K562 (cell line): ENCODE measurements at regions not wholly inside any gene's neighbourhood (a gene's known extent, or its start where the extent isn't known, plus 50 kb on each side); places are given as distances from the start of the nearest gene placed in this dataset.

ENCODE experiments used
- ATAC-seq: fragments of 200-7000 bp; cut with Tn5 transposase; 3 replicates; pipeline ENCODE4 v1.9.1; 2020; ENCODE audit warnings: moderate library complexity
- BruUV-seq: library from RNA; stranded (reverse); fragments of 400-500 nt; replicated peaks from 2 replicates; lab custom pipeline; 2021; lab: Mats Ljungman, UMichigan
- CTCF ChIA-PET: fragments of 300-600 bp; formaldehyde crosslinking; extraction: SDS; loops from one replicate; lab custom pipeline; 2021; ENCODE audit warnings: low intra/inter-chr PET ratio; lab: Yijun Ruan, JAX
- POLR2A ChIA-PET: fragments of 300-600, 350-650 bp; sonication (Branson Sonifier 250); formaldehyde crosslinking; extraction: SDS; loops from one replicate; lab custom pipeline; 2021; ENCODE audit warnings: antibody characterized with exemption, inconsistent platforms; lab: Yijun Ruan, JAX
- DNase-seq, 4 experiments: peaks; one replicate each; pipeline versions ENCODE4 v3.0.0 to v3.0.0-alpha.2; 2011 to 2018; ENCODE audit warnings: low spot score in 3 of 4, mixed read lengths in 3 of 4; ENCODE audit errors: extremely low read depth in 1 of 4
- FAIRE-seq: peaks from 2 replicates; lab custom pipeline; 2011; peaks lifted over from hg19 to GRCh38; lab: Jason Lieb, UNC
- H2AFZ ChIP-seq: 2 replicates; pipeline ENCODE4 v1.6.0; 2011; ENCODE audit warnings: low read depth, low read length, control low read depth, inconsistent platforms
- H3K27ac ChIP-seq: fragments of 200-600 bp; 3 replicates; pipeline ENCODE4 v1.8.0; 2011; ENCODE audit warnings: low read depth, mild to moderate bottlenecking, control low read depth, inconsistent platforms, low read length, moderate library complexity, mixed read lengths; ENCODE audit errors: extremely low read depth
- H3K27me3 ChIP-seq, 2 experiments: fragments of 300-600 bp in 1 of 2; 2 replicates in 1 of 2; 3 replicates in 1 of 2; pipeline versions ENCODE4 v1.6.0 to v1.8.0; 2011; ENCODE audit warnings: inconsistent platforms in 2 of 2, low read length in 2 of 2, mild to moderate bottlenecking in 1 of 2, mixed read lengths in 1 of 2, moderate library complexity in 1 of 2; ENCODE audit not compliant: control insufficient read depth in 2 of 2, insufficient read depth in 2 of 2
- H3K36me3 ChIP-seq: fragments of 300-600 bp; 3 replicates; pipeline ENCODE4 v1.8.0; 2011; ENCODE audit warnings: mild to moderate bottlenecking, low read length, inconsistent platforms; ENCODE audit not compliant: control insufficient read depth, insufficient read depth
- H3K4me1 ChIP-seq, 2 experiments: fragments of 200-600 bp in 1 of 2; replicated peaks in 1 of 2; 2 replicates in 1 of 2; 3 replicates in 1 of 2; pipeline versions ENCODE4 v1.5.1 to v1.8.0; 2011; ENCODE audit warnings: inconsistent platforms in 2 of 2, low read length in 2 of 2, mild to moderate bottlenecking in 1 of 2, mixed read lengths in 1 of 2, moderate library complexity in 1 of 2; ENCODE audit not compliant: control insufficient read depth in 2 of 2, insufficient read depth in 2 of 2
- H3K4me2 ChIP-seq: 2 replicates; pipeline ENCODE4 v1.6.1; 2011; ENCODE audit warnings: low read length, control low read depth, inconsistent platforms, mixed read lengths; ENCODE audit not compliant: insufficient read depth
- H3K4me3 ChIP-seq: fragments of 200-600 bp; sonication (generic), shearing (Covaris generic); 2 replicates; pipeline ENCODE4 v1.5.1; 2016; ENCODE audit warnings: control low read depth, inconsistent platforms
- H3K79me2 ChIP-seq: fragments of 200-600 bp; 3 replicates; pipeline ENCODE4 v1.8.0; 2011; ENCODE audit warnings: low read length, inconsistent platforms; ENCODE audit not compliant: control insufficient read depth, insufficient read depth
- H3K9ac ChIP-seq, 2 experiments: 2 replicates each; pipeline versions ENCODE4 v1.6.0 to v1.6.1; 2011; ENCODE audit warnings: low read depth in 2 of 2, low read length in 2 of 2, control low read depth in 1 of 2, inconsistent platforms in 1 of 2, mild to moderate bottlenecking in 1 of 2, mixed read lengths in 1 of 2; ENCODE audit not compliant: insufficient read depth in 1 of 2
- H3K9me1 ChIP-seq: one replicate; pipeline ENCODE4 v1.6.0; 2011; ENCODE audit warnings: inconsistent platforms, mild to moderate bottlenecking, low read length, moderate library complexity; ENCODE audit not compliant: control insufficient read depth, insufficient read depth
- H3K9me3 ChIP-seq: replicated peaks from 2 replicates; pipeline ENCODE4 v1.5.1; 2011; ENCODE audit warnings: low read depth, low read length, inconsistent platforms; ENCODE audit not compliant: control insufficient read depth, insufficient read depth
- H4K20me1 ChIP-seq: replicated peaks from 2 replicates; pipeline ENCODE4 v1.6.1; 2011; ENCODE audit warnings: low read length, inconsistent platforms, mixed read lengths; ENCODE audit not compliant: control insufficient read depth, insufficient read depth
- CXXC5 ChIP-seq: fragments of 250-450 bp; sonication (Bioruptor Pico); IDR thresholded peaks from 2 replicates; pipeline ENCODE4 v1.8.0; 2022; ENCODE audit warnings: inconsistent platforms, mild to moderate bottlenecking, moderate library complexity
- DDX20 ChIP-seq: fragments of 450-650 bp; IDR thresholded peaks from 2 replicates; pipeline ENCODE4 v1.6.1; 2016; ENCODE audit warnings: missing genetic modification characterization, low read depth, mild to moderate bottlenecking, missing compliant biosample characterization, moderate library complexity
- E2F6 ChIP-seq, 2 experiments: IDR thresholded peaks; 2 replicates each; pipeline ENCODE4 v1.6.1; 2011; ENCODE audit warnings: borderline replicate concordance in 1 of 2, control low read depth in 1 of 2, low read depth in 1 of 2, low read length in 1 of 2, mild to moderate bottlenecking in 1 of 2, mixed read lengths in 1 of 2, moderate library complexity in 1 of 2; ENCODE audit not compliant: insufficient read depth in 1 of 2, insufficient read length in 1 of 2, poor library complexity in 1 of 2, severe bottlenecking in 1 of 2; ENCODE audit errors: extremely low read depth in 1 of 2
- KDM4B ChIP-seq, 2 experiments: fragments of 450-650 bp in 1 of 2; sonication (generic) in 1 of 2; IDR thresholded peaks; 2 replicates each; pipeline ENCODE4 v1.6.1; 2016 to 2017; ENCODE audit warnings: borderline replicate concordance in 2 of 2, antibody characterized with exemption in 1 of 2, low read depth in 1 of 2, mild to moderate bottlenecking in 1 of 2
- NFIC ChIP-seq: fragments of 450-650 bp; IDR thresholded peaks from 2 replicates; pipeline ENCODE4 v1.6.1; 2017; ENCODE audit warnings: mild to moderate bottlenecking, inconsistent platforms
- RBBP5 ChIP-seq: fragments of 200-600 bp; sonication (generic); IDR thresholded peaks from 2 replicates; pipeline ENCODE4 v1.6.1; 2012; ENCODE audit warnings: borderline replicate concordance, mild to moderate bottlenecking, low read length, control low read depth, inconsistent platforms; ENCODE audit not compliant: insufficient read depth, poor library complexity, severe bottlenecking
- TCF15 ChIP-seq: fragments of 250-450 bp; sonication (Bioruptor Pico); IDR thresholded peaks from 2 replicates; pipeline ENCODE4 v1.8.0; 2022; ENCODE audit warnings: moderate library complexity, mild to moderate bottlenecking, inconsistent platforms
- ZNF347 ChIP-seq: fragments of 450-650 bp; formaldehyde crosslinking; IDR thresholded peaks from 2 replicates; pipeline ENCODE4 v1.4.0; 2020; ENCODE audit warnings: low read depth, mild to moderate bottlenecking, moderate library complexity
- WGBS: fragments of 100-300 bp; shearing (Covaris generic); methylation state at CpG from one replicate; pipeline ENCODE4 v1.1.6; 2016; ENCODE audit warnings: low coverage, mixed read lengths; ENCODE audit not compliant: insufficient coverage; ENCODE audit errors: missing lambda C conversion rate; 5-methylcytosine and 5-hydroxymethylcytosine counted together
- in situ Hi-C: fragments of 300-500 bp; cut with MboI; formaldehyde crosslinking; loops from 4 replicates; pipeline ENCODE4 v1.15.0; 2018; ENCODE audit warnings: inconsistent platforms, mixed read lengths
- intact Hi-C: fragments of 100-400 bp; cut with micrococcal nuclease; formaldehyde crosslinking; loops from 2 replicates; pipeline ENCODE4 v1.14.2; 2022
- TF ChIP-seq, protein P1 (sequence below): sonication (generic); formaldehyde crosslinking; IDR thresholded peaks from 2 replicates; pipeline ENCODE4 v1.8.0; 2023; ENCODE audit warnings: missing genetic modification reagents, mild to moderate bottlenecking, borderline replicate concordance
- TF ChIP-seq, protein P2 (sequence below): fragments of 450-650 bp; IDR thresholded peaks from 2 replicates; pipeline ENCODE4 v1.6.1; 2018; ENCODE audit warnings: mild to moderate bottlenecking, low read depth; ENCODE audit not compliant: partially characterized antibody

- Histone ChIP-seq H4K20me1 (no peaks in the 10 kb centered on the region), H3K27ac (no peak overlapping the region), H3K36me3 (no peaks in the 10 kb centered on the region; the same call in 2 of the 3 replicates), H3K9me3 (no peaks in the 10 kb centered on the region; the same call in 1 of the 2 replicates), H3K9me1 (no peaks in the 10 kb centered on the region), H3K9ac (no peak overlapping the region), H2AFZ (no peak overlapping the region), H3K79me2 (no peaks in the 10 kb centered on the region), H3K4me3 (no peak overlapping the region), H3K27me3 (no peaks in the 10 kb centered on the region), H3K4me1 (peaks cover 2 to 11% of the 10 kb centered on the region in 2 experiments; a peak in 4 of 5 replicates), H3K4me2 (no peak overlapping the region)
- POLR2A ChIA-PET, result interaction anchor here (1.6 kb wide), 1 partner anchor 10 kb away, joined by 7 read pairs; no protein-coding TSS in a partner anchor
- FAIRE-seq (no peak), DNase-seq (no peak), ATAC-seq (no peak)
- no TSS peak for BruUV-seq
- TF ChIP-seq, protein P1, sequence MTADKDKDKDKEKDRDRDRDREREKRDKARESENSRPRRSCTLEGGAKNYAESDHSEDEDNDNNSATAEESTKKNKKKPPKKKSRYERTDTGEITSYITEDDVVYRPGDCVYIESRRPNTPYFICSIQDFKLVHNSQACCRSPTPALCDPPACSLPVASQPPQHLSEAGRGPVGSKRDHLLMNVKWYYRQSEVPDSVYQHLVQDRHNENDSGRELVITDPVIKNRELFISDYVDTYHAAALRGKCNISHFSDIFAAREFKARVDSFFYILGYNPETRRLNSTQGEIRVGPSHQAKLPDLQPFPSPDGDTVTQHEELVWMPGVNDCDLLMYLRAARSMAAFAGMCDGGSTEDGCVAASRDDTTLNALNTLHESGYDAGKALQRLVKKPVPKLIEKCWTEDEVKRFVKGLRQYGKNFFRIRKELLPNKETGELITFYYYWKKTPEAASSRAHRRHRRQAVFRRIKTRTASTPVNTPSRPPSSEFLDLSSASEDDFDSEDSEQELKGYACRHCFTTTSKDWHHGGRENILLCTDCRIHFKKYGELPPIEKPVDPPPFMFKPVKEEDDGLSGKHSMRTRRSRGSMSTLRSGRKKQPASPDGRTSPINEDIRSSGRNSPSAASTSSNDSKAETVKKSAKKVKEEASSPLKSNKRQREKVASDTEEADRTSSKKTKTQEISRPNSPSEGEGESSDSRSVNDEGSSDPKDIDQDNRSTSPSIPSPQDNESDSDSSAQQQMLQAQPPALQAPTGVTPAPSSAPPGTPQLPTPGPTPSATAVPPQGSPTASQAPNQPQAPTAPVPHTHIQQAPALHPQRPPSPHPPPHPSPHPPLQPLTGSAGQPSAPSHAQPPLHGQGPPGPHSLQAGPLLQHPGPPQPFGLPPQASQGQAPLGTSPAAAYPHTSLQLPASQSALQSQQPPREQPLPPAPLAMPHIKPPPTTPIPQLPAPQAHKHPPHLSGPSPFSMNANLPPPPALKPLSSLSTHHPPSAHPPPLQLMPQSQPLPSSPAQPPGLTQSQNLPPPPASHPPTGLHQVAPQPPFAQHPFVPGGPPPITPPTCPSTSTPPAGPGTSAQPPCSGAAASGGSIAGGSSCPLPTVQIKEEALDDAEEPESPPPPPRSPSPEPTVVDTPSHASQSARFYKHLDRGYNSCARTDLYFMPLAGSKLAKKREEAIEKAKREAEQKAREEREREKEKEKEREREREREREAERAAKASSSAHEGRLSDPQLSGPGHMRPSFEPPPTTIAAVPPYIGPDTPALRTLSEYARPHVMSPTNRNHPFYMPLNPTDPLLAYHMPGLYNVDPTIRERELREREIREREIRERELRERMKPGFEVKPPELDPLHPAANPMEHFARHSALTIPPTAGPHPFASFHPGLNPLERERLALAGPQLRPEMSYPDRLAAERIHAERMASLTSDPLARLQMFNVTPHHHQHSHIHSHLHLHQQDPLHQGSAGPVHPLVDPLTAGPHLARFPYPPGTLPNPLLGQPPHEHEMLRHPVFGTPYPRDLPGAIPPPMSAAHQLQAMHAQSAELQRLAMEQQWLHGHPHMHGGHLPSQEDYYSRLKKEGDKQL (CRISPR knock-in tag), result no peak
- no peak for TF ChIP-seq CXXC5
- TF ChIP-seq ZNF347, result no peak
- no peak for TF ChIP-seq NFIC
- TF ChIP-seq DDX20, result no peak
- no peak for TF ChIP-seq TCF15 (CRISPR knock-in tag)
- no peak for TF ChIP-seq KDM4B (IDR thresholded peaks at IDR 0.05; ENCODE audit: borderline replicate concordance in 2 of 2, low read depth in 1 of 2)
- TF ChIP-seq, protein P2, sequence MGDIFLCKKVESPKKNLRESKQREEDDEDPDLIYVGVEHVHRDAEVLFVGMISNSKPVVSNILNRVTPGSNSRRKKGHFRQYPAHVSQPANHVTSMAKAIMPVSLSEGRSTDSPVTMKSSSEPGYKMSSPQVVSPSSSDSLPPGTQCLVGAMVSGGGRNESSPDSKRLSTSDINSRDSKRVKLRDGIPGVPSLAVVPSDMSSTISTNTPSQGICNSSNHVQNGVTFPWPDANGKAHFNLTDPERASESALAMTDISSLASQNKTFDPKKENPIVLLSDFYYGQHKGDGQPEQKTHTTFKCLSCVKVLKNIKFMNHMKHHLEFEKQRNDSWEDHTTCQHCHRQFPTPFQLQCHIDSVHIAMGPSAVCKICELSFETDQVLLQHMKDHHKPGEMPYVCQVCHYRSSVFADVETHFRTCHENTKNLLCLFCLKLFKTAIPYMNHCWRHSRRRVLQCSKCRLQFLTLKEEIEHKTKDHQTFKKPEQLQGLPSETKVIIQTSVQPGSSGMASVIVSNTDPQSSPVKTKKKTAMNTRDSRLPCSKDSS, result no peak
- no peak for TF ChIP-seq E2F6 (IDR thresholded peaks at IDR 0.05; ENCODE audit: borderline replicate concordance in 1 of 2, extremely low read depth in 1 of 2, insufficient read depth in 1 of 2, insufficient read length in 1 of 2, low read depth in 1 of 2, low read length in 1 of 2, poor library complexity in 1 of 2, severe bottlenecking in 1 of 2)
- TF ChIP-seq RBBP5, result no peak
- in situ Hi-C loops (no loop called here), intact Hi-C loops (loop anchor here (5.0 kb wide), 1 partner anchor 551 kb away; no protein-coding TSS in a partner anchor)
- CTCF ChIA-PET, result no interaction called here
- 80% methylated on average over 4 of the region's 4 CpGs for WGBS
These were observed 215.7 kb downstream of the ANAPC1 start for GRCh38 chr2:111668274-111668616.
